K562 (cell line): ENCODE measurements at regions not wholly inside any gene's neighbourhood (a gene's known extent, or its start where the extent isn't known, plus 50 kb on each side); places are given as distances from the start of the nearest gene placed in this dataset.

ENCODE experiments used
- ASH1L ChIP-seq: fragments of 450-650 bp; IDR thresholded peaks from 2 replicates; pipeline ENCODE4 v1.6.1; 2018; ENCODE audit warnings: borderline replicate concordance, mild to moderate bottlenecking, low read depth; ENCODE audit not compliant: partially characterized antibody
- CBX3 ChIP-seq, 2 experiments: IDR thresholded peaks; 1 replicate in 1 of 2; 2 replicates in 1 of 2; pipeline ENCODE4 v1.6.1; 2012; ENCODE audit warnings: inconsistent platforms in 2 of 2, low read length in 2 of 2, borderline replicate concordance in 1 of 2, control low read depth in 1 of 2
- COPS2 ChIP-seq: fragments of 450-650 bp; conservative IDR thresholded peaks from 2 replicates; pipeline ENCODE4 v1.6.1; 2016; ENCODE audit warnings: mild to moderate bottlenecking, moderate library complexity
- DACH1 ChIP-seq: fragments of 450-650 bp; IDR thresholded peaks from 2 replicates; pipeline ENCODE4 v1.6.1; 2018; ENCODE audit not compliant: partially characterized antibody
- ESRRA ChIP-seq: fragments of 450-650 bp; IDR thresholded peaks from 2 replicates; pipeline ENCODE4 v1.6.1; 2014; ENCODE audit warnings: low read depth, mild to moderate bottlenecking, moderate library complexity, borderline replicate concordance
- HDAC1 ChIP-seq, 2 experiments: fragments of 450-650 bp; IDR thresholded peaks; 2 replicates each; pipeline ENCODE4 v1.6.1; 2016 to 2017; ENCODE audit warnings: inconsistent platforms in 1 of 2, mild to moderate bottlenecking in 1 of 2, moderate library complexity in 1 of 2
- HDAC6 ChIP-seq: IDR thresholded peaks from 2 replicates; pipeline ENCODE4 v1.6.1; 2012; ENCODE audit warnings: low read depth, mild to moderate bottlenecking, control low read depth, inconsistent platforms, low read length, moderate library complexity
- HMBOX1 ChIP-seq: sonication (generic); IDR thresholded peaks from 2 replicates; pipeline ENCODE4 v1.6.1; 2016
- HMG20B ChIP-seq: fragments of 250-450 bp; sonication (Bioruptor Pico); IDR thresholded peaks from 2 replicates; pipeline ENCODE4 v1.5.0; 2021; ENCODE audit warnings: mild to moderate bottlenecking
- ILF3 ChIP-seq: fragments of 450-650 bp; IDR thresholded peaks from 2 replicates; pipeline ENCODE4 v1.6.1; 2018; ENCODE audit warnings: antibody characterized with exemption, mild to moderate bottlenecking, moderate library complexity, borderline replicate concordance
- KLF13 ChIP-seq: fragments of 450-650 bp; IDR thresholded peaks from 2 replicates; pipeline ENCODE4 v1.6.1; 2016; ENCODE audit warnings: missing genetic modification characterization, low read depth, mild to moderate bottlenecking, missing compliant biosample characterization, moderate library complexity, borderline replicate concordance
- MAFF ChIP-seq: IDR thresholded peaks from 2 replicates; pipeline ENCODE4 v1.6.1; 2012; ENCODE audit warnings: low read length, improper control_type of control experiment
- RBM39 ChIP-seq: fragments of 200-400 bp; formaldehyde crosslinking; optimal IDR thresholded peaks from 2 replicates; pipeline ENCODE3; 2018; ENCODE audit warnings: low read depth, low read length
- RCOR1 ChIP-seq, 2 experiments: IDR thresholded peaks; 2 replicates each; pipeline ENCODE4 v1.6.1; 2012; ENCODE audit warnings: low read depth in 2 of 2, low read length in 2 of 2, borderline replicate concordance in 1 of 2, improper control_type of control experiment in 1 of 2
- ZNF384 ChIP-seq: IDR thresholded peaks from 2 replicates; pipeline ENCODE4 v1.6.1; 2012; ENCODE audit warnings: low read depth, low read length, improper control_type of control experiment
- ZNF699 ChIP-seq: fragments of 250-450 bp; sonication (Bioruptor Pico); IDR thresholded peaks from 2 replicates; pipeline ENCODE4 v1.8.0; 2021; ENCODE audit warnings: mild to moderate bottlenecking, moderate library complexity; ENCODE audit not compliant: insufficient replicate concordance
- TF ChIP-seq, protein P1 (sequence below): fragments of 250-450 bp; sonication (Bioruptor Pico); IDR thresholded peaks from 2 replicates; pipeline ENCODE4 v1.4.0; 2020; ENCODE audit warnings: mild to moderate bottlenecking, moderate library complexity
- TF ChIP-seq, protein P2 (sequence below), 2 experiments: fragments of 450-650 bp; conservative IDR thresholded peaks; 2 replicates each; pipeline ENCODE4 v1.6.1; 2017; ENCODE audit warnings: mild to moderate bottlenecking in 2 of 2, moderate library complexity in 2 of 2
- TF ChIP-seq, protein P3 (sequence below), 2 experiments: IDR thresholded peaks; 2 replicates each; pipeline ENCODE4 v1.6.1; 2012; ENCODE audit warnings: improper control_type of control experiment in 2 of 2, low read depth in 2 of 2, low read length in 2 of 2, borderline replicate concordance in 1 of 2

- TF ChIP-seq CBX3 (IDR thresholded peaks at IDR 0.05; ENCODE audit: borderline replicate concordance in 1 of 2, low read length in 2 of 2), result peak in 1 of 2 experiments; percentile 34; a peak in 1 of 3 replicates
- TF ChIP-seq, protein P1, sequence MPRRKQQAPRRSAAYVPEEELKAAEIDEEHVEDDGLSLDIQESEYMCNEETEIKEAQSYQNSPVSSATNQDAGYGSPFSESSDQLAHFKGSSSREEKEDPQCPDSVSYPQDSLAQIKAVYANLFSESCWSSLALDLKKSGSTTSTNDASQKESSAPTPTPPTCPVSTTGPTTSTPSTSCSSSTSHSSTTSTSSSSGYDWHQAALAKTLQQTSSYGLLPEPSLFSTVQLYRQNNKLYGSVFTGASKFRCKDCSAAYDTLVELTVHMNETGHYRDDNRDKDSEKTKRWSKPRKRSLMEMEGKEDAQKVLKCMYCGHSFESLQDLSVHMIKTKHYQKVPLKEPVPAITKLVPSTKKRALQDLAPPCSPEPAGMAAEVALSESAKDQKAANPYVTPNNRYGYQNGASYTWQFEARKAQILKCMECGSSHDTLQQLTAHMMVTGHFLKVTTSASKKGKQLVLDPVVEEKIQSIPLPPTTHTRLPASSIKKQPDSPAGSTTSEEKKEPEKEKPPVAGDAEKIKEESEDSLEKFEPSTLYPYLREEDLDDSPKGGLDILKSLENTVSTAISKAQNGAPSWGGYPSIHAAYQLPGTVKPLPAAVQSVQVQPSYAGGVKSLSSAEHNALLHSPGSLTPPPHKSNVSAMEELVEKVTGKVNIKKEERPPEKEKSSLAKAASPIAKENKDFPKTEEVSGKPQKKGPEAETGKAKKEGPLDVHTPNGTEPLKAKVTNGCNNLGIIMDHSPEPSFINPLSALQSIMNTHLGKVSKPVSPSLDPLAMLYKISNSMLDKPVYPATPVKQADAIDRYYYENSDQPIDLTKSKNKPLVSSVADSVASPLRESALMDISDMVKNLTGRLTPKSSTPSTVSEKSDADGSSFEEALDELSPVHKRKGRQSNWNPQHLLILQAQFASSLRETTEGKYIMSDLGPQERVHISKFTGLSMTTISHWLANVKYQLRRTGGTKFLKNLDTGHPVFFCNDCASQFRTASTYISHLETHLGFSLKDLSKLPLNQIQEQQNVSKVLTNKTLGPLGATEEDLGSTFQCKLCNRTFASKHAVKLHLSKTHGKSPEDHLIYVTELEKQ (CRISPR knock-in tag), result no peak
- TF ChIP-seq, protein P2, sequence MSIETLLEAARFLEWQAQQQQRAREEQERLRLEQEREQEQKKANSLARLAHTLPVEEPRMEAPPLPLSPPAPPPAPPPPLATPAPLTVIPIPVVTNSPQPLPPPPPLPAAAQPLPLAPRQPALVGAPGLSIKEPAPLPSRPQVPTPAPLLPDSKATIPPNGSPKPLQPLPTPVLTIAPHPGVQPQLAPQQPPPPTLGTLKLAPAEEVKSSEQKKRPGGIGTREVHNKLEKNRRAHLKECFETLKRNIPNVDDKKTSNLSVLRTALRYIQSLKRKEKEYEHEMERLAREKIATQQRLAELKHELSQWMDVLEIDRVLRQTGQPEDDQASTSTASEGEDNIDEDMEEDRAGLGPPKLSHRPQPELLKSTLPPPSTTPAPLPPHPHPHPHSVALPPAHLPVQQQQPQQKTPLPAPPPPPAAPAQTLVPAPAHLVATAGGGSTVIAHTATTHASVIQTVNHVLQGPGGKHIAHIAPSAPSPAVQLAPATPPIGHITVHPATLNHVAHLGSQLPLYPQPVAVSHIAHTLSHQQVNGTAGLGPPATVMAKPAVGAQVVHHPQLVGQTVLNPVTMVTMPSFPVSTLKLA (conservative IDR thresholded peaks at IDR 0.05), result 0 out of 4 replicates have a peak, but pooled peaks have one; percentile 6 to 57
- peak; percentile 19 for TF ChIP-seq DACH1
- no peak for TF ChIP-seq RBM39
- no peak for TF ChIP-seq ESRRA
- TF ChIP-seq COPS2, result no peak
- TF ChIP-seq, protein P3, sequence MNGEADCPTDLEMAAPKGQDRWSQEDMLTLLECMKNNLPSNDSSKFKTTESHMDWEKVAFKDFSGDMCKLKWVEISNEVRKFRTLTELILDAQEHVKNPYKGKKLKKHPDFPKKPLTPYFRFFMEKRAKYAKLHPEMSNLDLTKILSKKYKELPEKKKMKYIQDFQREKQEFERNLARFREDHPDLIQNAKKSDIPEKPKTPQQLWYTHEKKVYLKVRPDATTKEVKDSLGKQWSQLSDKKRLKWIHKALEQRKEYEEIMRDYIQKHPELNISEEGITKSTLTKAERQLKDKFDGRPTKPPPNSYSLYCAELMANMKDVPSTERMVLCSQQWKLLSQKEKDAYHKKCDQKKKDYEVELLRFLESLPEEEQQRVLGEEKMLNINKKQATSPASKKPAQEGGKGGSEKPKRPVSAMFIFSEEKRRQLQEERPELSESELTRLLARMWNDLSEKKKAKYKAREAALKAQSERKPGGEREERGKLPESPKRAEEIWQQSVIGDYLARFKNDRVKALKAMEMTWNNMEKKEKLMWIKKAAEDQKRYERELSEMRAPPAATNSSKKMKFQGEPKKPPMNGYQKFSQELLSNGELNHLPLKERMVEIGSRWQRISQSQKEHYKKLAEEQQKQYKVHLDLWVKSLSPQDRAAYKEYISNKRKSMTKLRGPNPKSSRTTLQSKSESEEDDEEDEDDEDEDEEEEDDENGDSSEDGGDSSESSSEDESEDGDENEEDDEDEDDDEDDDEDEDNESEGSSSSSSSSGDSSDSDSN (IDR thresholded peaks at IDR 0.05; ENCODE audit: borderline replicate concordance in 1 of 2, low read depth in 2 of 2, low read length in 2 of 2), result no peak
- TF ChIP-seq HMG20B (CRISPR knock-in tag), result no peak
- TF ChIP-seq ASH1L, result no peak
- TF ChIP-seq KLF13, result no peak
- TF ChIP-seq RCOR1 (IDR thresholded peaks at IDR 0.05; ENCODE audit: borderline replicate concordance in 1 of 2, low read depth in 2 of 2, low read length in 2 of 2), result peak; percentile 65 to 94; a peak in 3 of 4 replicates
- peak; percentile 100 for TF ChIP-seq MAFF
- TF ChIP-seq ZNF699 (CRISPR knock-in tag), result no peak
- TF ChIP-seq HDAC6, result no peak
- TF ChIP-seq HMBOX1, result peak; percentile 67
- peak; percentile 73; the same call in 1 of the 2 replicates for TF ChIP-seq ILF3
- peak; percentile 68; the same call in 1 of the 2 replicates for TF ChIP-seq ZNF384
- TF ChIP-seq HDAC1 (IDR thresholded peaks at IDR 0.05), result peak in 1 of 2 experiments; percentile 86; a peak in 3 of 4 replicates
These were observed 619.4 kb upstream of the KLF4 start (continued) for GRCh38 chr9:108108852-108109448.
